ENCODE measurements at regions not wholly inside any gene's neighbourhood (a gene's known extent, or its start where the extent isn't known, plus 50 kb on each side); places are given as distances from the start of the nearest gene placed in this dataset.

- Histone ChIP-seq H3K36me3 (no peaks in the 10 kb centered on the region), H3K4me3 (replicated peaks in 1 of 3) (no peak overlapping the region), H3K27ac (no peak overlapping the region), H3K4me1 (no peaks in the 10 kb centered on the region), H3K27me3 (no peaks in the 10 kb centered on the region), H3K9me3 (no peaks in the 10 kb centered on the region)
- no peak for DNase-seq
- WGBS, 2 donors, result 84 to 88% methylated on average over 5 of the region's 5 CpGs
- TF ChIP-seq POLR2A (IDR thresholded peaks at IDR 0.05) (no peak), CTCF (IDR thresholded peaks at IDR 0.05) (no peak)
- intact Hi-C loops (cut with DNase I), result no loop called here
These were observed 562.3 kb downstream of the PDCD6IP start for GRCh38 chr3:34360713-34361112.

- Histone ChIP-seq H3K36me3 (no peaks in the 10 kb centered on the region), H3K4me3 (replicated peaks in 1 of 3) (no peak overlapping the region), H3K4me1 (no peaks in the 10 kb centered on the region), H3K27ac (no peak overlapping the region), H3K27me3 (no peaks in the 10 kb centered on the region), H3K9me3 (no peaks in the 10 kb centered on the region)
- 80 to 83% methylated on average over 5 of the region's 5 CpGs for WGBS, 2 donors
- intact Hi-C loops (cut with DNase I), result no loop called here
- no peak for DNase-seq
- no peak for TF ChIP-seq CTCF (IDR thresholded peaks at IDR 0.05)
- no peak for TF ChIP-seq POLR2A (IDR thresholded peaks at IDR 0.05)
These were observed 563.5 kb downstream of the PDCD6IP start for GRCh38 chr3:34361921-34362320.

- H3K9me3 ChIP-seq, result no peaks in the 10 kb centered on the region
- H3K27me3 ChIP-seq, result no peaks in the 10 kb centered on the region
- H3K4me1 ChIP-seq, result no peaks in the 10 kb centered on the region
- H3K4me3 ChIP-seq (replicated peaks in 1 of 3), result no peak overlapping the region
- TF ChIP-seq POLR2A (IDR thresholded peaks at IDR 0.05) (no peak), CTCF (IDR thresholded peaks at IDR 0.05) (no peak)
- H3K27ac ChIP-seq, result no peak overlapping the region
- intact Hi-C loops (cut with DNase I), result no loop called here
- WGBS, 2 donors, result 80 to 87% methylated on average over 5 of the region's 5 CpGs
- H3K36me3 ChIP-seq, result no peaks in the 10 kb centered on the region
- no peak for DNase-seq
These were observed 564.5 kb downstream of the PDCD6IP start for GRCh38 chr3:34362910-34363309.

- no peaks in the 10 kb centered on the region for H3K9me3 ChIP-seq
- H3K4me1 ChIP-seq, result no peaks in the 10 kb centered on the region
- H3K27me3 ChIP-seq, result no peaks in the 10 kb centered on the region
- intact Hi-C loops (cut with DNase I), result no loop called here
- H3K36me3 ChIP-seq, result no peaks in the 10 kb centered on the region
- DNase-seq, result no peak
- no peak overlapping the region for H3K4me3 ChIP-seq (replicated peaks in 1 of 3)
- no peak overlapping the region for H3K27ac ChIP-seq
- TF ChIP-seq POLR2A (IDR thresholded peaks at IDR 0.05), result no peak
- no peak for TF ChIP-seq CTCF (IDR thresholded peaks at IDR 0.05)
These were observed 565.5 kb downstream of the PDCD6IP start for GRCh38 chr3:34363881-34364280.

- Histone ChIP-seq H3K4me3 (replicated peaks in 1 of 3) (no peak overlapping the region), H3K4me1 (no peaks in the 10 kb centered on the region), H3K27ac (no peak overlapping the region), H3K27me3 (no peaks in the 10 kb centered on the region), H3K36me3 (no peaks in the 10 kb centered on the region), H3K9me3 (no peaks in the 10 kb centered on the region)
- intact Hi-C loops (cut with DNase I), result no loop called here
- WGBS, 2 donors, result 58 to 63% methylated on average over 2 of the region's 2 CpGs
- no peak for TF ChIP-seq POLR2A (IDR thresholded peaks at IDR 0.05)
- no peak for TF ChIP-seq CTCF (IDR thresholded peaks at IDR 0.05)
- no peak for DNase-seq
These were observed 565.9 kb downstream of the PDCD6IP start for GRCh38 chr3:34364335-34364734.
